ENCODE measurements at regions not wholly inside any gene's neighbourhood (a gene's known extent, or its start where the extent isn't known, plus 50 kb on each side); places are given as distances from the start of the nearest gene placed in this dataset.

GRCh38 chr3:24622696-24623225 is 128.1 kb upstream of the THRB start:
- no peak overlapping the region for H3K4me2 ChIP-seq (ENCODE audit: insufficient read depth, low read length)
- H3K27ac ChIP-seq (ENCODE audit: low read depth, low read length), result no peak overlapping the region
- no peaks in the 10 kb centered on the region for H3K4me1 ChIP-seq (ENCODE audit: insufficient read depth, low read length)
- H3K79me2 ChIP-seq (ENCODE audit: insufficient read depth, low read length), result no peaks in the 10 kb centered on the region
- H3K4me3 ChIP-seq (ENCODE audit: insufficient read depth, low read length), result no peak overlapping the region
- H2AFZ ChIP-seq (ENCODE audit: low read length), result no peak overlapping the region
- H3K36me3 ChIP-seq (ENCODE audit: insufficient read depth, low read length), result no peaks in the 10 kb centered on the region
- H3K27me3 ChIP-seq (ENCODE audit: insufficient read depth, low read length), result no peaks in the 10 kb centered on the region
- H4K20me1 ChIP-seq (ENCODE audit: insufficient read depth, low read length), result no peaks in the 10 kb centered on the region
- H3K9me3 ChIP-seq (ENCODE audit: low read depth, low read length), result no peaks in the 10 kb centered on the region
- no peak for TF ChIP-seq CTCF (IDR thresholded peaks at IDR 0.05; ENCODE audit: extremely low read depth, low read depth, low read length)
- no peak for DNase-seq (ENCODE audit: insufficient read length, low spot score, missing footprints)

- H2AFZ ChIP-seq (ENCODE audit: low read length), result no peak overlapping the region
- H3K27ac ChIP-seq (ENCODE audit: low read depth, low read length), result no peak overlapping the region
- H3K79me2 ChIP-seq (ENCODE audit: insufficient read depth, low read length), result no peaks in the 10 kb centered on the region
- H3K4me3 ChIP-seq (ENCODE audit: insufficient read depth, low read length), result no peak overlapping the region
- no peak for TF ChIP-seq CTCF (IDR thresholded peaks at IDR 0.05; ENCODE audit: extremely low read depth, low read depth, low read length)
- no peak for DNase-seq (ENCODE audit: insufficient read length, low spot score, missing footprints)
- H3K36me3 ChIP-seq (ENCODE audit: insufficient read depth, low read length), result no peaks in the 10 kb centered on the region
- H3K4me1 ChIP-seq (ENCODE audit: insufficient read depth, low read length), result no peaks in the 10 kb centered on the region
- no peaks in the 10 kb centered on the region for H3K27me3 ChIP-seq (ENCODE audit: insufficient read depth, low read length)
- H3K4me2 ChIP-seq (ENCODE audit: insufficient read depth, low read length), result no peak overlapping the region
- H4K20me1 ChIP-seq (ENCODE audit: insufficient read depth, low read length), result no peaks in the 10 kb centered on the region
- H3K9me3 ChIP-seq (ENCODE audit: low read depth, low read length), result no peaks in the 10 kb centered on the region
These were observed 129.0 kb upstream of the THRB start for GRCh38 chr3:24623657-24624056.

- no peaks in the 10 kb centered on the region for H3K27me3 ChIP-seq (ENCODE audit: insufficient read depth, low read length)
- no peaks in the 10 kb centered on the region for H3K79me2 ChIP-seq (ENCODE audit: insufficient read depth, low read length)
- H2AFZ ChIP-seq (ENCODE audit: low read length), result no peak overlapping the region
- no peak overlapping the region for H3K27ac ChIP-seq (ENCODE audit: low read depth, low read length)
- no peak overlapping the region for H3K4me3 ChIP-seq (ENCODE audit: insufficient read depth, low read length)
- H3K4me2 ChIP-seq (ENCODE audit: insufficient read depth, low read length), result no peak overlapping the region
- no peaks in the 10 kb centered on the region for H3K9me3 ChIP-seq (ENCODE audit: low read depth, low read length)
- no peaks in the 10 kb centered on the region for H4K20me1 ChIP-seq (ENCODE audit: insufficient read depth, low read length)
- DNase-seq (ENCODE audit: insufficient read length, low spot score, missing footprints), result no peak
- H3K4me1 ChIP-seq (ENCODE audit: insufficient read depth, low read length), result no peaks in the 10 kb centered on the region
- no peak for TF ChIP-seq CTCF (IDR thresholded peaks at IDR 0.05; ENCODE audit: extremely low read depth, low read depth, low read length)
- H3K36me3 ChIP-seq (ENCODE audit: insufficient read depth, low read length), result no peaks in the 10 kb centered on the region
These were observed 130.5 kb upstream of the THRB start for GRCh38 chr3:24624938-24625681.

GRCh38 chr3:24628523-24629258 is 134.0 kb upstream of the THRB start:
- no peaks in the 10 kb centered on the region for H3K36me3 ChIP-seq (ENCODE audit: insufficient read depth, low read length)
- H3K27ac ChIP-seq (ENCODE audit: low read depth, low read length), result no peak overlapping the region
- H3K27me3 ChIP-seq (ENCODE audit: insufficient read depth, low read length), result no peaks in the 10 kb centered on the region
- no peaks in the 10 kb centered on the region for H3K9me3 ChIP-seq (ENCODE audit: low read depth, low read length)
- no peaks in the 10 kb centered on the region for H3K4me1 ChIP-seq (ENCODE audit: insufficient read depth, low read length)
- H3K4me3 ChIP-seq (ENCODE audit: insufficient read depth, low read length), result no peak overlapping the region
- no peaks in the 10 kb centered on the region for H3K79me2 ChIP-seq (ENCODE audit: insufficient read depth, low read length)
- no peak for DNase-seq (ENCODE audit: insufficient read length, low spot score, missing footprints)
- no peak overlapping the region for H3K4me2 ChIP-seq (ENCODE audit: insufficient read depth, low read length)
- H4K20me1 ChIP-seq (ENCODE audit: insufficient read depth, low read length), result no peaks in the 10 kb centered on the region
- TF ChIP-seq CTCF (IDR thresholded peaks at IDR 0.05; ENCODE audit: extremely low read depth, low read depth, low read length), result no peak
- no peak overlapping the region for H2AFZ ChIP-seq (ENCODE audit: low read length)
